H1 (cell line): ENCODE measurements at regions not wholly inside any gene's neighbourhood (a gene's known extent, or its start where the extent isn't known, plus 50 kb on each side); places are given as distances from the start of the nearest gene placed in this dataset.

Experiments used
- CHD7 ChIP-seq: fragments of 300-600 bp; sonication (generic); IDR thresholded peaks from 2 replicates; pipeline ENCODE4 v1.7.1; 2012; ENCODE audit warnings: low read length, moderate library complexity, mild to moderate bottlenecking, inconsistent platforms; ENCODE audit not compliant: insufficient replicate concordance

DNA sequence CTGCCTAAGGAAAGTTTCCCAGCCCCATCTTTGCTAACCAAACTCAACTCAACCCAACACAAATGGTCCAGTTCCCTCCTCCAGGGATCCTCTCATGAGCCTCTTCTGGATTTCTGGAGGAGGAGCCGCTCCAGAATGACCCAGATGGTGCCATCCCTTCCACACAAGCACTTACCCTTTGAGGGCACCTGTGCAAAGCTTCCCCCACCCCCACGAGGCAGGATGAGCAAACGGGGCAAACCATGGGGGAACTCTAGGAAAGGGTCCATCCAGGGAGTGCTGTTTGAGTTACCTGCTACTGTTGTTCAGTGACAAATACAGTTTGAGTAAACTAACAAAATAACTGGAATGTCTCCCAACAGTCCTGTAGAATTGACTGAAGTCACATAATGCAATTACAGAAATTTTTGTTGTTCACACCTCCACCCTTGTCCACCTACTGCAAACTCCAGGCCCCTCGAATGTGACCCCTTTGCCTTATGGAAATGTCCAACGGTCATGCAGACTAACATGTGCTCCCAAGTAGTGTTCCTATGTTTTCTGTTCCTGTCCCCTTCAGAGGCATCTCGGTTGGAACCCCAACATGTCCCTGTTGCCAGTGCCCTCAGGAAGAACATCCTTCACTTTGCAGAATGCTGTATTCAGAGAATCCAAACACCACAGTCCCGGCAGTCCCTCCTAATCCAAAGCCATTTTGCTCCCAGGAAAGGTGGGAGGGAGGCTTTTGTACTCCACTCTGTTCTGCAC, 160.1 kb downstream of the RRAGC start (continued):
- no peak for TF ChIP-seq CHD7
- TF ChIP-seq, all 59 proteins: peak for 0
